ENCODE measurements at regions not wholly inside any gene's neighbourhood (a gene's known extent, or its start where the extent isn't known, plus 50 kb on each side); places are given as distances from the start of the nearest gene placed in this dataset.
"Not testable (repeated sequence)": the region's sequence is repeated elsewhere in the genome, so short reads cannot be mapped to it uniquely, and the experiment has no call there.

GRCh38 chr2:16777123-16777870, 111.7 kb upstream of the CYRIA start:
- DNase-seq: no peak

- no peak for DNase-seq
Measured at GRCh38 chr2:16775899-16776231, 110.2 kb upstream of the CYRIA start.

- no peak for DNase-seq
Measured at GRCh38 chr2:16774980-16775898, 109.6 kb upstream of the CYRIA start.

- no peak for DNase-seq
Measured at GRCh38 chr2:16774091-16774490, 108.5 kb upstream of the CYRIA start.

GRCh38 chr2:16773080-16773713, 107.6 kb upstream of the CYRIA start:
- no peak for DNase-seq

GRCh38 chr2:16767789-16768476, 102.3 kb upstream of the CYRIA start:
- DNase-seq: no peak

GRCh38 chr2:16765356-16765755, 99.7 kb upstream of the CYRIA start:
- DNase-seq: no peak

GRCh38 chr2:16764487-16764886, 98.9 kb upstream of the CYRIA start:
- no peak for DNase-seq

- no peak for DNase-seq
Measured at GRCh38 chr2:16763493-16763899, 97.9 kb upstream of the CYRIA start.

GRCh38 chr2:16763056-16763455, 97.4 kb upstream of the CYRIA start:
- no peak for DNase-seq

GRCh38 chr2:16760426-16760825, 94.8 kb upstream of the CYRIA start:
- DNase-seq: no peak

- peak; percentile 30 to 60 for DNase-seq
Measured at GRCh38 chr2:16756831-16757644, 91.4 kb upstream of the CYRIA start.

- no peak for DNase-seq
Measured at GRCh38 chr2:16755442-16755841, 89.8 kb upstream of the CYRIA start.

- DNase-seq: not testable (repeated sequence)
Measured at GRCh38 chr2:16753025-16753424, 87.4 kb upstream of the CYRIA start.

- DNase-seq: not testable (repeated sequence)
Measured at GRCh38 chr2:16750925-16751214, 85.2 kb upstream of the CYRIA start.

- no peak for DNase-seq
Measured at GRCh38 chr2:16750175-16750924, 84.7 kb upstream of the CYRIA start.

GRCh38 chr2:16748511-16749266, 83.1 kb upstream of the CYRIA start:
- DNase-seq: not testable (repeated sequence)

- no peak for DNase-seq
Measured at GRCh38 chr2:16747689-16748088, 82.1 kb upstream of the CYRIA start.

GRCh38 chr2:16747257-16747656, 81.6 kb upstream of the CYRIA start:
- no peak for DNase-seq

- DNase-seq: no peak
Measured at GRCh38 chr2:16746833-16747232, 81.2 kb upstream of the CYRIA start.

- DNase-seq: no peak
Measured at GRCh38 chr2:16746329-16746728, 80.7 kb upstream of the CYRIA start.
